ENCODE measurements at regions not wholly inside any gene's neighbourhood (a gene's known extent, or its start where the extent isn't known, plus 50 kb on each side); places are given as distances from the start of the nearest gene placed in this dataset.

- no peaks in the 10 kb centered on the region for H3K36me3 ChIP-seq (ENCODE audit: control insufficient read depth in 4 of 4, insufficient read depth in 3 of 4, low read depth in 1 of 4, low read length in 3 of 4)
- H3K4me1 ChIP-seq (ENCODE audit: control insufficient read depth in 4 of 4, insufficient read depth in 4 of 4, low read length in 3 of 4) = no peaks in the 10 kb centered on the region
- 95% methylated on average over 1 of the region's 1 CpG for WGBS
- H3K4me3 ChIP-seq (ENCODE audit: low read depth in 1 of 3, low read length in 3 of 3) = no peak overlapping the region
- H3K27ac ChIP-seq (ENCODE audit: low read depth in 1 of 2, low read length in 2 of 2) = no peak overlapping the region
- no peaks in the 10 kb centered on the region for H3K9me3 ChIP-seq (ENCODE audit: control insufficient read depth in 4 of 4, low read length in 3 of 4)
- H3K27me3 ChIP-seq (ENCODE audit: control insufficient read depth in 4 of 4, insufficient read depth in 4 of 4, low read length in 3 of 4) = no peaks in the 10 kb centered on the region
- TF ChIP-seq GABPA (IDR thresholded peaks at IDR 0.05 in 1 of 2, conservative IDR thresholded peaks at IDR 0.05 in 1 of 2) = no peak
- TF ChIP-seq REST (IDR thresholded peaks at IDR 0.05) = no peak
- no peak for TF ChIP-seq ZBTB33 (IDR thresholded peaks at IDR 0.05)
- no peak for TF ChIP-seq YY1 (IDR thresholded peaks at IDR 0.05)
- DNase-seq (ENCODE audit: low spot score) = no peak
- H3K9ac ChIP-seq (ENCODE audit: low read depth in 1 of 2, low read length in 2 of 2) = no peak overlapping the region
Measured at GRCh38 chr2:16082276-16082675, 141.9 kb downstream of the MYCN start.

- Histone ChIP-seq H3K27ac (ENCODE audit: low read depth in 1 of 2, low read length in 2 of 2) (no peak overlapping the region), H3K27me3 (ENCODE audit: control insufficient read depth in 4 of 4, insufficient read depth in 4 of 4, low read length in 3 of 4) (no peaks in the 10 kb centered on the region), H3K4me1 (ENCODE audit: control insufficient read depth in 4 of 4, insufficient read depth in 4 of 4, low read length in 3 of 4) (no peaks in the 10 kb centered on the region), H3K9ac (ENCODE audit: low read depth in 1 of 2, low read length in 2 of 2) (no peak overlapping the region), H3K36me3 (ENCODE audit: control insufficient read depth in 4 of 4, insufficient read depth in 3 of 4, low read depth in 1 of 4, low read length in 3 of 4) (no peaks in the 10 kb centered on the region), H3K4me3 (ENCODE audit: low read depth in 1 of 3, low read length in 3 of 3) (no peak overlapping the region), H3K9me3 (ENCODE audit: control insufficient read depth in 4 of 4, low read length in 3 of 4) (no peaks in the 10 kb centered on the region)
- no peak for DNase-seq (ENCODE audit: low spot score)
- 78% methylated on average over 7 of the region's 7 CpGs for WGBS
- TF ChIP-seq RAD21 (IDR thresholded peaks at IDR 0.05) (no peak), RXRA (IDR thresholded peaks at IDR 0.05) (no peak), NR2F2 (IDR thresholded peaks at IDR 0.05) (no peak), ZBTB33 (IDR thresholded peaks at IDR 0.05) (no peak), TAF1 (conservative IDR thresholded peaks at IDR 0.05) (no peak), YY1 (IDR thresholded peaks at IDR 0.05) (no peak), REST (IDR thresholded peaks at IDR 0.05) (no peak), FOXA1 (IDR thresholded peaks at IDR 0.05) (no peak), HNF4G (IDR thresholded peaks at IDR 0.05) (no peak), EGR1 (IDR thresholded peaks at IDR 0.05; ENCODE audit: low read depth in 2 of 2) (no peak), FOXA2 (IDR thresholded peaks at IDR 0.05) (no peak), JUND (IDR thresholded peaks at IDR 0.05) (no peak), HNF4A (conservative IDR thresholded peaks at IDR 0.05) (no peak)
Measured at GRCh38 chr2:16081316-16082200, 141.2 kb downstream of the MYCN start.
